ENCODE measurements at regions not wholly inside any gene's neighbourhood (a gene's known extent, or its start where the extent isn't known, plus 50 kb on each side); places are given as distances from the start of the nearest gene placed in this dataset.

DNA sequence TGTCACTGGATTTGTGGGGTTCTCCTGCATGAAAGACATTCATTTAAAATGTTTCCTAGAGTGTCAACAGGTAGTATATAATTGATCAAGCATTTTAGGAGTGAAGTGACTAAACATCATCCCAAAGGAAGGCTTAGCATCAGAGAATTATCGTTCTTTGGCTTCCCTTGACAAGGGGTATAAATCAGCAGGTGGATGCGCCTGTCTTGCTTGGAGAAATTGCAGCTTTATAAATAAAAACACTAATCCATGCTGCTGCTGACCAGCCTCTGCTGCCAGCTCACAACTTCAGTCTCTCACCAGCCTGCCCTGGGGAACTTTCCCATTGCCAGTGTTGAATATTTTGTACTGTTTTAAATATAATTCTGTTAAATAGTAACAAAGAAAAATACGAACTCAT lies 1184.7 kb upstream of the TENM4 start:
- TF ChIP-seq CTCF (IDR thresholded peaks at IDR 0.05; ENCODE audit: low read length) (no peak), EZH2 (IDR thresholded peaks at IDR 0.05; ENCODE audit: borderline replicate concordance, low read length) (no peak)
- H3K9me3 ChIP-seq (ENCODE audit: low read length): no peaks in the 10 kb centered on the region
- H3K4me3 ChIP-seq (ENCODE audit: low read depth, low read length, poor library complexity, severe bottlenecking): no peak overlapping the region
- no peak overlapping the region for H3K27ac ChIP-seq (ENCODE audit: low read depth, low read length, poor library complexity, severe bottlenecking)
- no peak overlapping the region for H3K4me2 ChIP-seq (ENCODE audit: low read length)
- H3K4me1 ChIP-seq (ENCODE audit: insufficient read depth, low read length, severe bottlenecking): no peaks in the 10 kb centered on the region
- no peaks in the 10 kb centered on the region for H3K36me3 ChIP-seq (ENCODE audit: insufficient read depth, low read length)
- H3K79me2 ChIP-seq (ENCODE audit: insufficient read depth, low read length): no peaks in the 10 kb centered on the region
- no peaks in the 10 kb centered on the region for H3F3A ChIP-seq (ENCODE audit: insufficient read depth, low read length)
- no peak overlapping the region for H3K9ac ChIP-seq (ENCODE audit: low read length)
- no peak overlapping the region for H2AFZ ChIP-seq (ENCODE audit: low read length)
- no peaks in the 10 kb centered on the region for H3K9me2 ChIP-seq (ENCODE audit: low read depth, low read length)
- no peaks in the 10 kb centered on the region for H3K27me3 ChIP-seq (ENCODE audit: insufficient read depth, low read length)
- H4K20me1 ChIP-seq (ENCODE audit: insufficient read depth, low read length): no peaks in the 10 kb centered on the region

DNA sequence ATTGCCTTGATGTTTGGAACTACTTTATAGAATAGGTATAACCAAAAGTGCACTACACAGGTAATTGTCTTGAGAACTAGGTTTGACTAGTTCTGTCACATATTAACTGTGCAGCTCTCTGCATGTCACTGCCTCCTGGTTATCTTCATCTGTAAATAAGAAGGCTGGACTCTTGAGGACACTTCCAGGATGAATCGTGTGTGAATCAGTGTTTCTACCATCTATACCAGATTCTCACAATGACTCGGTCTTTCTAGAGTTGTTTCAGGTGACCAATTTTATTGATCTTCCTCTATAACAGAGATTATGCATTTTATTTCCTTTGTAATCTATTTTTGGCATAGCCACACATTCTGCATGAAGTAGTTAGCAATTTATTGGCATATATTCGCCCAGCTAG lies 1181.0 kb upstream of the TENM4 start:
- Histone ChIP-seq H3K4me3 (ENCODE audit: low read depth, low read length, poor library complexity, severe bottlenecking) (no peak overlapping the region), H3K27ac (ENCODE audit: low read depth, low read length, poor library complexity, severe bottlenecking) (no peak overlapping the region), H3K4me1 (ENCODE audit: insufficient read depth, low read length, severe bottlenecking) (no peaks in the 10 kb centered on the region), H3K9me2 (ENCODE audit: low read depth, low read length) (no peaks in the 10 kb centered on the region), H3F3A (ENCODE audit: insufficient read depth, low read length) (no peaks in the 10 kb centered on the region), H3K9me3 (ENCODE audit: low read length) (no peaks in the 10 kb centered on the region), H3K27me3 (ENCODE audit: insufficient read depth, low read length) (no peaks in the 10 kb centered on the region), H3K79me2 (ENCODE audit: insufficient read depth, low read length) (no peaks in the 10 kb centered on the region), H2AFZ (ENCODE audit: low read length) (no peak overlapping the region), H4K20me1 (ENCODE audit: insufficient read depth, low read length) (no peaks in the 10 kb centered on the region), H3K9ac (ENCODE audit: low read length) (no peak overlapping the region), H3K4me2 (ENCODE audit: low read length) (no peak overlapping the region), H3K36me3 (ENCODE audit: insufficient read depth, low read length) (no peaks in the 10 kb centered on the region)
- TF ChIP-seq CTCF (IDR thresholded peaks at IDR 0.05; ENCODE audit: low read length) (no peak), EZH2 (IDR thresholded peaks at IDR 0.05; ENCODE audit: borderline replicate concordance, low read length) (no peak)

- Histone ChIP-seq H2AFZ (ENCODE audit: low read length) (no peak overlapping the region), H3K27me3 (ENCODE audit: insufficient read depth, low read length) (no peaks in the 10 kb centered on the region), H3K4me2 (ENCODE audit: low read length) (no peak overlapping the region), H3K9ac (ENCODE audit: low read length) (no peak overlapping the region), H3K4me3 (ENCODE audit: low read depth, low read length, poor library complexity, severe bottlenecking) (no peak overlapping the region), H3F3A (ENCODE audit: insufficient read depth, low read length) (no peaks in the 10 kb centered on the region), H3K9me3 (ENCODE audit: low read length) (no peaks in the 10 kb centered on the region), H3K4me1 (ENCODE audit: insufficient read depth, low read length, severe bottlenecking) (no peaks in the 10 kb centered on the region), H3K79me2 (ENCODE audit: insufficient read depth, low read length) (no peaks in the 10 kb centered on the region), H4K20me1 (ENCODE audit: insufficient read depth, low read length) (no peaks in the 10 kb centered on the region), H3K27ac (ENCODE audit: low read depth, low read length, poor library complexity, severe bottlenecking) (no peak overlapping the region), H3K36me3 (ENCODE audit: insufficient read depth, low read length) (no peaks in the 10 kb centered on the region), H3K9me2 (ENCODE audit: low read depth, low read length) (no peaks in the 10 kb centered on the region)
- TF ChIP-seq CTCF (IDR thresholded peaks at IDR 0.05; ENCODE audit: low read length): no peak
- TF ChIP-seq EZH2 (IDR thresholded peaks at IDR 0.05; ENCODE audit: borderline replicate concordance, low read length): no peak
Observed at GRCh38 chr11:80620867-80621266, 1180.0 kb upstream of the TENM4 start.

Measured in OCI-LY1 (cell line).